D341Med (cell line): ENCODE measurements at regions not wholly inside any gene's neighbourhood (a gene's known extent, or its start where the extent isn't known, plus 50 kb on each side); places are given as distances from the start of the nearest gene placed in this dataset.

Source experiments
- DNase-seq: peaks from one replicate; pipeline ENCODE4 v3.0.0; 2012; ENCODE audit warnings: low spot score

- no peak for DNase-seq
Observed at GRCh38 chr2:4499316-4500030, 796.1 kb downstream of the DCDC2C start.

GRCh38 chr2:4501525-4501924, 798.1 kb downstream of the DCDC2C start:
- no peak for DNase-seq

- DNase-seq, result no peak
Observed at GRCh38 chr2:4502230-4502843, 799.0 kb downstream of the DCDC2C start.

GRCh38 chr2:4507661-4508060, 804.3 kb downstream of the DCDC2C start:
- DNase-seq, result no peak

GRCh38 chr2:4515871-4516761, 812.7 kb downstream of the DCDC2C start:
- peak; percentile 30 for DNase-seq

GRCh38 chr2:4518596-4518995, 815.2 kb downstream of the DCDC2C start:
- DNase-seq, result no peak

- no peak for DNase-seq
Observed at GRCh38 chr2:4522498-4523421, 819.4 kb downstream of the DCDC2C start.

GRCh38 chr2:4527416-4527815, 824.0 kb downstream of the DCDC2C start:
- DNase-seq, result no peak

- no peak for DNase-seq
Observed at GRCh38 chr2:4528246-4528645, 824.9 kb downstream of the DCDC2C start.

- DNase-seq, result no peak
Observed at GRCh38 chr2:4528773-4529172, 825.4 kb downstream of the DCDC2C start.

GRCh38 chr2:4529738-4530137, 826.4 kb downstream of the DCDC2C start:
- DNase-seq, result no peak

- DNase-seq, result no peak
Observed at GRCh38 chr2:4530231-4530630, 826.9 kb downstream of the DCDC2C start.

GRCh38 chr2:4533806-4534205, 830.4 kb downstream of the DCDC2C start:
- no peak for DNase-seq

GRCh38 chr2:4539121-4539520, 835.7 kb downstream of the DCDC2C start:
- DNase-seq, result no peak

GRCh38 chr2:4549666-4550210, 846.4 kb downstream of the DCDC2C start:
- no peak for DNase-seq

GRCh38 chr2:4551691-4552474, 848.5 kb downstream of the DCDC2C start:
- DNase-seq, result no peak

GRCh38 chr2:4553241-4553640, 849.9 kb downstream of the DCDC2C start:
- DNase-seq, result no peak

GRCh38 chr2:4556135-4556896, 852.9 kb downstream of the DCDC2C start:
- no peak for DNase-seq

GRCh38 chr2:4561196-4561595, 857.8 kb downstream of the DCDC2C start:
- DNase-seq, result peak; percentile 52

- no peak for DNase-seq
Observed at GRCh38 chr2:4576075-4576474, 872.7 kb downstream of the DCDC2C start.
